Stomach (tissue), 4 donors: ENCODE measurements at regions not wholly inside any gene's neighbourhood (a gene's known extent, or its start where the extent isn't known, plus 50 kb on each side); places are given as distances from the start of the nearest gene placed in this dataset.

Experiments used
- CTCF ChIP-seq, 7 experiments: fragments of 450-650 bp in 4 of 7; fragments of 200-600 bp in 3 of 7; sonication (generic) in 3 of 7; IDR thresholded peaks; one replicate each; pipeline ENCODE4 v1.5.1; 2016 to 2019; ENCODE audit warnings: antibody characterized with exemption in 7 of 7, control low read depth in 2 of 7, mild to moderate bottlenecking in 1 of 7
- POLR2A ChIP-seq, 4 donors: fragments of 450-650 bp; IDR thresholded peaks; one replicate each; pipeline ENCODE4 v1.6.1; 2016; ENCODE audit warnings: antibody characterized with exemption in 4 of 4, control low read depth in 2 of 4, mild to moderate bottlenecking in 1 of 4, moderate library complexity in 1 of 4
- POLR2AphosphoS5 ChIP-seq, 3 donors: sonication (generic); formaldehyde crosslinking; IDR thresholded peaks; one replicate each; pipeline ENCODE4 v1.6.1; 2016; ENCODE audit warnings: antibody characterized with exemption in 3 of 3

- TF ChIP-seq CTCF (IDR thresholded peaks at IDR 0.05) (no peak), POLR2AphosphoS5 (IDR thresholded peaks at IDR 0.05) (no peak), POLR2A (IDR thresholded peaks at IDR 0.05) (no peak)
Observed at GRCh38 chr14:89004166-89004565, 179.7 kb downstream of the TTC8 start.
